MCF 10A (cell line): ENCODE measurements at regions not wholly inside any gene's neighbourhood (a gene's known extent, or its start where the extent isn't known, plus 50 kb on each side); places are given as distances from the start of the nearest gene placed in this dataset.

Experiments used
- BruUV-seq: library from RNA; stranded (reverse); fragments of 400-500 nt; replicated peaks from 2 replicates; lab custom pipeline; 2021; lab: Mats Ljungman, UMichigan
- CTCF ChIA-PET: fragments of 300-600 bp; sonication (Branson Sonifier 250); formaldehyde crosslinking; extraction: SDS; loops from one replicate; lab custom pipeline; 2021; ENCODE audit warnings: antibody characterized with exemption, inconsistent platforms; lab: Yijun Ruan, JAX
- POLR2A ChIA-PET: fragments of 300-600, 350-650 bp; sonication (Branson Sonifier 250); formaldehyde crosslinking; extraction: SDS; loops from one replicate; lab custom pipeline; 2020; ENCODE audit warnings: antibody characterized with exemption, inconsistent platforms; lab: Yijun Ruan, JAX
- DNase-seq: peaks from one replicate; pipeline ENCODE4 v3.0.0-alpha.2; 2018; ENCODE audit not compliant: unreplicated experiment
- H3K27ac Mint-ChIP-seq: one replicate; pipeline ENCODE4 v1.8.0; 2022; ENCODE audit warnings: mild to moderate bottlenecking, low read depth, mixed read lengths; ENCODE audit not compliant: unreplicated experiment
- H3K27me3 Mint-ChIP-seq: one replicate; pipeline ENCODE4 v1.8.0; 2022; ENCODE audit warnings: mixed read lengths; ENCODE audit not compliant: insufficient read depth, unreplicated experiment
- H3K36me3 Mint-ChIP-seq: one replicate; pipeline ENCODE4 v1.8.0; 2022; ENCODE audit warnings: mild to moderate bottlenecking, moderate library complexity, mixed read lengths; ENCODE audit not compliant: insufficient read depth, unreplicated experiment
- H3K4me1 Mint-ChIP-seq: one replicate; pipeline ENCODE4 v1.8.0; 2022; ENCODE audit warnings: mixed read lengths; ENCODE audit not compliant: insufficient read depth, unreplicated experiment
- H3K4me3 Mint-ChIP-seq: one replicate; pipeline ENCODE4 v1.8.0; 2022; ENCODE audit warnings: mild to moderate bottlenecking, moderate library complexity, mixed read lengths; ENCODE audit not compliant: unreplicated experiment
- H3K9me3 Mint-ChIP-seq: one replicate; pipeline ENCODE4 v1.8.0; 2022; ENCODE audit warnings: mixed read lengths; ENCODE audit not compliant: unreplicated experiment
- intact Hi-C: fragments of 100-400 bp; cut with micrococcal nuclease; formaldehyde crosslinking; loops from 2 replicates; pipeline ENCODE4 v1.14.1; 2022
- TF ChIP-seq, protein P1 (sequence below): fragments of 200-600 bp; IDR thresholded peaks from one replicate; pipeline ENCODE4 v1.8.0; 2022; ENCODE audit warnings: antibody characterized with exemption, mild to moderate bottlenecking; ENCODE audit not compliant: unreplicated experiment

DNA sequence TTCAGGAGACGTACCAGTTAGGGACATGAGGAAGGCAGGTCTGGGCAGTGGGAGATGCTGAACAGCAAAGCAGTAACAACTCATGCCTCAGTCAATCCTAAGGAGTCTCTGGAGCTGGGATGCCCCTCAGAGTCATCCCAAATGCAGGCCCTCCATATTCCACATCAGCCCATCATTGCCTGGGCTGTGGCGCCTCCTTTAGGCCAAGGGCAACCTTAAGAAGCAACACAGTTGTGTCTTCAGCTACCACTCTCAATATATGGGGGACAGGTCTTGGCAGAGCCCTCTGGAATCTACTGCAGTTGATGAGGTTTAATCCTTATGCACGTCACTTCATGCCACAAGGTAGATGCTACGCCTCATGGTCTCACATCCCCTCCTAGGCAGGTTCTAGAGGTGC, 682.0 kb upstream of the RAB6C start:
- Mint-ChIP-seq H3K36me3 (no peaks in the 10 kb centered on the region), H3K4me1 (no peaks in the 10 kb centered on the region), H3K27me3 (no peaks in the 10 kb centered on the region), H3K27ac (no peak overlapping the region), H3K9me3 (no peaks in the 10 kb centered on the region), H3K4me3 (no peak overlapping the region)
- TF ChIP-seq, protein P1, sequence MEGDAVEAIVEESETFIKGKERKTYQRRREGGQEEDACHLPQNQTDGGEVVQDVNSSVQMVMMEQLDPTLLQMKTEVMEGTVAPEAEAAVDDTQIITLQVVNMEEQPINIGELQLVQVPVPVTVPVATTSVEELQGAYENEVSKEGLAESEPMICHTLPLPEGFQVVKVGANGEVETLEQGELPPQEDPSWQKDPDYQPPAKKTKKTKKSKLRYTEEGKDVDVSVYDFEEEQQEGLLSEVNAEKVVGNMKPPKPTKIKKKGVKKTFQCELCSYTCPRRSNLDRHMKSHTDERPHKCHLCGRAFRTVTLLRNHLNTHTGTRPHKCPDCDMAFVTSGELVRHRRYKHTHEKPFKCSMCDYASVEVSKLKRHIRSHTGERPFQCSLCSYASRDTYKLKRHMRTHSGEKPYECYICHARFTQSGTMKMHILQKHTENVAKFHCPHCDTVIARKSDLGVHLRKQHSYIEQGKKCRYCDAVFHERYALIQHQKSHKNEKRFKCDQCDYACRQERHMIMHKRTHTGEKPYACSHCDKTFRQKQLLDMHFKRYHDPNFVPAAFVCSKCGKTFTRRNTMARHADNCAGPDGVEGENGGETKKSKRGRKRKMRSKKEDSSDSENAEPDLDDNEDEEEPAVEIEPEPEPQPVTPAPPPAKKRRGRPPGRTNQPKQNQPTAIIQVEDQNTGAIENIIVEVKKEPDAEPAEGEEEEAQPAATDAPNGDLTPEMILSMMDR: no peak
- DNase-seq: no peak
- CTCF ChIA-PET: interaction anchor here (0.6 kb wide), 1 partner anchor 913 kb away, joined by 3 read pairs; no protein-coding TSS in a partner anchor
- POLR2A ChIA-PET: no interaction called here
- intact Hi-C loops: no loop called here
- no TSS peak for BruUV-seq

DNA sequence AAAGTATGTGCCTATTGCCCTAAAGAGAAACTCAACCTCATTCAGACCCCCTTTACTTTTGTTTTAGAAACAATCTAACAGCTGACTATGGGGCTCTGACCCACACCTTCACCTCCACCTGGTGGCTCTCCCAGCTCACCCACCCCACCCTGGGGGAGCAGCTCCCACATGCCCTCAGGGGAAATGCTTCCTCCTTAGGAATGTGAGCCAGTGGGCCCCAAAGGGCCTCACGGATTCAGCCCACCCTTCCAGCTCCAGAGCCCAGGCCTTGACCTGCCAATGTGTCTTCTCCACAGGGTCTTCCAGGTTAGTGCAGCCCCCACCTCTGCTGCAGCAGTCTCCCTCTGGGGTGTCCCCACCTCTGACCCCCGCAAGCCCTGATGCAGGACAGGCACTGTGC, 680.1 kb upstream of the RAB6C start:
- Mint-ChIP-seq H3K27ac (no peak overlapping the region), H3K4me3 (no peak overlapping the region), H3K27me3 (no peaks in the 10 kb centered on the region), H3K9me3 (no peaks in the 10 kb centered on the region), H3K36me3 (no peaks in the 10 kb centered on the region), H3K4me1 (no peaks in the 10 kb centered on the region)
- intact Hi-C loops: no loop called here
- TF ChIP-seq, protein P1: no peak
- no TSS peak for BruUV-seq
- CTCF ChIA-PET: no interaction called here
- POLR2A ChIA-PET: no interaction called here
- DNase-seq: no peak

DNA sequence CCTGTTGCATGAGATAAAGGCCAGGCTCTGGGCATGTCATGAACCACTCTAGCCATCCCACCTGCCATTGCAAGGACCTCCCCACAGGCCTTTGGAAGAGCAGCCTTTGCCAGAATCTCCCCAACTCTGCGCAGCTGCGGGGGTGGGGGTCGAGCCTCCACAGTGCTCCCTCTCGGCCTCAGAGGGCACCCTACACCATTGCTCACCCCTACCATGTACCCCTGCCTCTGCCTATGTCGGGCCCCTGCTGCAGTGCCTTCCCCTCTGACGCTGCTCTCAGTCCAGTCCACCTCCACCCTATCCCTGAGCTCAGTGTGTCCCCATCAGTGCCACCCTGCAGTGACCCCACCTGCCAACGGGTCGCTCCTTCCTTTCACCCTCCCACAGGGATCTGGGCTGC, 679.7 kb upstream of the RAB6C start:
- no TSS peak for BruUV-seq
- Mint-ChIP-seq H3K4me3 (no peak overlapping the region), H3K27me3 (no peaks in the 10 kb centered on the region), H3K9me3 (no peaks in the 10 kb centered on the region), H3K4me1 (no peaks in the 10 kb centered on the region), H3K27ac (no peak overlapping the region), H3K36me3 (no peaks in the 10 kb centered on the region)
- ChIA-PET CTCF (interaction anchor here (1.0 kb wide), 1 partner anchor 10 kb away, joined by 4 read pairs; no protein-coding TSS in a partner anchor), POLR2A (no interaction called here)
- no peak for DNase-seq
- intact Hi-C loops: no loop called here
- TF ChIP-seq, protein P1: no peak

DNA sequence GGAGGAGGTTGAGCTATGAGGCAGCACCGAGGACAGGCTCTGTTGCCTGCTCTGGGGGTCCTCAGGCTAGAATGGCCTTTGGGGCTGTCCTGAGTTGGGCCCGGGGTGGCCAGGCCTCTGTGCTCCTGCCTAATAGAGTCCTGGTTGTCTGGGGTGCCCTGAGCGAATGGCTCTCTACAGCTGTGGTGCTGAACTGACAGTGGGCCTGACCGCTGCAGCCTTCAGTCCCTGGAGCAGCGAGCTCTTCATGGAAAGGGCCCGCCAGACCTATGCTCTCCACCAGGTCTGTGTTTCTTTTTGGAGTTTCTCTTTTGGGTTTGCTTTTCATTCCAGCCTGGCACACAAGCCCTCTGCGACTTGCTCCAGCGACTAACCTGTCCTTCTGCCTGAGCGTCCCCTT, 679.0 kb upstream of the RAB6C start:
- H3K4me3 Mint-ChIP-seq: no peak overlapping the region
- TF ChIP-seq, protein P1: no peak
- DNase-seq: no peak
- H3K36me3 Mint-ChIP-seq: no peaks in the 10 kb centered on the region
- no peaks in the 10 kb centered on the region for H3K4me1 Mint-ChIP-seq
- H3K27ac Mint-ChIP-seq: no peak overlapping the region
- intact Hi-C loops: no loop called here
- ChIA-PET CTCF (interaction anchor here (0.6 to 1.0 kb wide), 2 partner anchors 10 to 563 kb away, joined by 3 to 4 read pairs; no protein-coding TSS in a partner anchor), POLR2A (no interaction called here)
- no peaks in the 10 kb centered on the region for H3K9me3 Mint-ChIP-seq
- H3K27me3 Mint-ChIP-seq: no peaks in the 10 kb centered on the region
- no TSS peak for BruUV-seq
